ENCODE measurements at regions not wholly inside any gene's neighbourhood (a gene's known extent, or its start where the extent isn't known, plus 50 kb on each side); places are given as distances from the start of the nearest gene placed in this dataset.

DNA sequence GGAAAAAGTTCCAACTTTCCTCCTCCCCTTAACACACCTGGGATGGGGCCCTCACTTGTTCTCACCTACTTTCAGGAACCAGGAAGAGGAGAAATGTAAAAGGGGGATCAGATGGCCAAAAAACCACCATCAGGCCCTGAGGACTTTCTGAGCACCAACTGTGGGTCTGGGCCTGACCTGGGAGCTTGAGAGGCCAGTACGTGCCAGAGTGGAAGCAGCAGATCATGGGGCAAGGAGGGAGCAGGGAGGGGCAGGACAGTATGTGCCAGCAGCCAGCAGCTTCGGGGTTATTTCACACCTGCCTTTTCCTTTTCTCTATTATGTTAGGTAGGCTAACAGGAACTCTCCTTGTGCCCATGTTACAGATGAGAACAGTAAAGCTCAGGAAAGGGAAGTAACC lies 118.8 kb upstream of the UNC5B start:
- TF ChIP-seq SIN3A (IDR thresholded peaks at IDR 0.05; ENCODE audit: borderline replicate concordance, insufficient read depth, low read length) (no peak), POLR2AphosphoS5 (IDR thresholded peaks at IDR 0.05; ENCODE audit: low read depth, low read length) (no peak), TAF1 (IDR thresholded peaks at IDR 0.05; ENCODE audit: borderline replicate concordance, insufficient read depth, low read length) (no peak)

Measured in PFSK-1 (cell line).